ENCODE measurements at regions not wholly inside any gene's neighbourhood (a gene's known extent, or its start where the extent isn't known, plus 50 kb on each side); places are given as distances from the start of the nearest gene placed in this dataset.

DNA sequence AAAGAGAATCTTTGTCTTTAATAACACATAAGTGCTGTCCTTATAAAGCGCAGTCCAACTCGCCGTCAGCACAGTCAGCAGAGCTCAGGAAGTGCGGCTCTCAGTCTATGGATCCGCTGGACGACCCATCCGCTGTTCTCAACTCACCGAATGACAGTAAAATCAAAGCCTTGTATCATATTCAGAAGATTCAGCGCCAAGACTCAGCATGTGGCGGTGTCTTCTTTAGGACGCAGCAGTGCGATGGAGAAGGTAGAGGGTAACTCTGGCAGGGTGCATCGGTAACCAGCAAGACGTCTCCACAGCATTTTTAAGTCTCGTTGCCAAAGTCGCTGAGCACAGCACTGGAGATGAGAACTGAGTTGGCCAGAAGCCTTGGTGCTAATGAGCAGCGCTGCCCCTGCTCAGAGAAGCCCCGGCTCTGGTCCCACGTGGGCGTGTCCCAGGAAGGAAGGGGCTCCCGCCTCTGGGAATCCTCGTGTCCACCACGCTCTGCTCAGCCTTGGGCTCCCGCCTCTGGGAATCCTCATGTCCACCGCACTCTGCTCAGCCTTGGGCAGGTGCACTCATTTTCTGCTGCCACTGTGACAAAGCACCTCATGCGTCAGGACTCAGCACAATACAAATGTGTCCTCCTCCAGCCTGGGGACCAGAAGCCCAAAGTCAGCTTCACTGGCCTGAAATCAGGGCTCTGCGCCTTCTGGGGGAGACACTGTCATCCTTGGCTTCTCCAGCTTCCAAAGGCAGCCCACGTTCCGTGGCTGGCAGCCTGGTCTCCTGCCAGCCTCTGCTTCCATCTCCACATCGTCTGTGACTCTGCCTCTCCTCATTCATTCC, 238.0 kb upstream of the SALL3 start:
- no peak for DNase-seq

DNA sequence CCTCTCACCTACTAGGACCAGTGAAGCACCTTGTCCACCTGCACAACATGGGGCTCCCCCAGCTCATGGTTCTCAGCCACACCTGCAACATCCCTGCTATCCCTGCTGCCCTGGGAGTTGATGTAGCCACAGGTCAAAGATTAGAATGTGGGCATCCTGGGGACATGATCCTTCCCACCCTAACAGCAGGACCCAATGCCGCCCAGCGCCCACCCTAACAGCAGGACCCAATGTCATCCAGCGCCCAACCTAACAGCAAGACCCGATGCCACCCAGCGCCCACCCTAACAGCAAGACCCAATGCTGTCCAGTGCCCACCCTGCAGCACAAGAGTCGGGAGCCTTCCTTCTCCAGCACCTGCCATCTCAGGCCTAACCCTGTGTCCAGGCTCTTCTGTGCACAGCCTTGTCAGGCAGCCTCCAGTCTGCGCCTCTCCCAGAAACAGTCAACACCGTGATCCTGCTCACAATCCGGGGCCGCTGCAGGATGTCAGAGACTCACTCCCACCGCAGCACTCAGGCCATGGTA, 237.3 kb upstream of the SALL3 start:
- no peak for DNase-seq

- DNase-seq = no peak
Measured at GRCh38 chr18:78743078-78743477, 236.5 kb upstream of the SALL3 start.

DNA sequence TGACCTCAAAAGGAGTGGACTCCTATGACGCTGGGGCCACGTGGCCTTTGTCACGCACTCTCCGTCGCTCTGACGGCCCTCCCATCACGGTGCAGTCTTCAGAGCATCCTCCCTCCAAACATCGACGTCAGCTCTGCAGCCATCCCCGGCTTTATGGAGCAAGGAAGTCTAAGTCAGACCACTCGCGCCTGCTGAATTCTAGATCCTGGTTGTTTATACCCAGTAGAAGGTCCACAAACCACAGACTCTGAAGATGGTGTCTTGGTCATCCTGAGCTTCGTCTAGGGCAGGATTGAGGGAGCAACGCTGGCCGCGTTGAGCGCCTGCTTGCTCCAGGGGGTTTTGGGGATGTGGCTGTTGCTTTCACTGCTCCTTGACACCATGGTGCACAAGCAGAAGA, 228.0 kb upstream of the SALL3 start:
- DNase-seq = no peak

GRCh38 chr18:78753240-78753639, 226.4 kb upstream of the SALL3 start:
- no peak for DNase-seq

GRCh38 chr18:78754311-78755043, 225.1 kb upstream of the SALL3 start:
- no peak for DNase-seq

- DNase-seq = no peak
Measured at GRCh38 chr18:78757014-78757413, 222.6 kb upstream of the SALL3 start.

GRCh38 chr18:78758496-78758895, 221.1 kb upstream of the SALL3 start:
- no peak for DNase-seq

- DNase-seq = no peak
Measured at GRCh38 chr18:78762753-78763152, 216.9 kb upstream of the SALL3 start.

DNA sequence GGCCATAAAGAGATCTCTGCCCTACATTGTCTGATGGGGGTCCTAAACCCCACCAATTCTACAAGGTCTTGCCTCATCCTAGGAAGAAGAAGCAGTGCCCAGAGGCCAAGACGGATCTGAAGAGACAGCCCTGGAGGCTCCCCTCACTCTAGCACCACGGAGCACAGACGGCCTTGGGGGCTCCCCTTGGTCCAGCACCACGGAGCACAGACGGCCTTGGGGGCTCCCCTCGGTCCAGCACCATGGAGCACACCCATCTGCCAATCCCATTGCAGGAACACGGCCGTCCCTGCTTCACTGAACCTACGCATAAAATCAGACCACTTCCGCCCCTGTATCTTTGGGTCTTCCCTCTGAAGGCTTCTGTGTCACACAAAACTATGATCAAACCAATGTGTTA, 215.1 kb upstream of the SALL3 start:
- no peak for DNase-seq

DNA sequence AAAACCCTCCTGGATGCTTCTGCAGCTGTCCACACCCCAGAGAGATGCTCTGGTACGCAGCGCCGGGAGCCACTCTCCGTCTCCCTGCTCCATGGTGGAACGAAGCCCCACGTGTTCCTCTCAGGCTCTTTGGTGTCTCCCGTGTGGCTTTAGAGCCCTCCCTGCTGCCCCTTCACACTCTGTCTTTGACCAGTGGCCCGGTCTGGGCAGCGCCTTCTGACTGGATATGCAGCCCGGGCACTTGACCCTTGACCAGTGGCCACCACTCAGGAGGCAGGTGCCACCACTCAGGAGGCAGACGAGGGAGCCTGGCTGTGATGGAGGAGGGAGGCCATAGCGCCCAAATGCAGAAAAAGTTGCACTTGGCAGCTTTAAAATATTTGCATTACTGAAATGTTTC, 214.5 kb upstream of the SALL3 start:
- no peak for DNase-seq

- no peak for DNase-seq
Measured at GRCh38 chr18:78765637-78766281, 213.9 kb upstream of the SALL3 start.

DNA sequence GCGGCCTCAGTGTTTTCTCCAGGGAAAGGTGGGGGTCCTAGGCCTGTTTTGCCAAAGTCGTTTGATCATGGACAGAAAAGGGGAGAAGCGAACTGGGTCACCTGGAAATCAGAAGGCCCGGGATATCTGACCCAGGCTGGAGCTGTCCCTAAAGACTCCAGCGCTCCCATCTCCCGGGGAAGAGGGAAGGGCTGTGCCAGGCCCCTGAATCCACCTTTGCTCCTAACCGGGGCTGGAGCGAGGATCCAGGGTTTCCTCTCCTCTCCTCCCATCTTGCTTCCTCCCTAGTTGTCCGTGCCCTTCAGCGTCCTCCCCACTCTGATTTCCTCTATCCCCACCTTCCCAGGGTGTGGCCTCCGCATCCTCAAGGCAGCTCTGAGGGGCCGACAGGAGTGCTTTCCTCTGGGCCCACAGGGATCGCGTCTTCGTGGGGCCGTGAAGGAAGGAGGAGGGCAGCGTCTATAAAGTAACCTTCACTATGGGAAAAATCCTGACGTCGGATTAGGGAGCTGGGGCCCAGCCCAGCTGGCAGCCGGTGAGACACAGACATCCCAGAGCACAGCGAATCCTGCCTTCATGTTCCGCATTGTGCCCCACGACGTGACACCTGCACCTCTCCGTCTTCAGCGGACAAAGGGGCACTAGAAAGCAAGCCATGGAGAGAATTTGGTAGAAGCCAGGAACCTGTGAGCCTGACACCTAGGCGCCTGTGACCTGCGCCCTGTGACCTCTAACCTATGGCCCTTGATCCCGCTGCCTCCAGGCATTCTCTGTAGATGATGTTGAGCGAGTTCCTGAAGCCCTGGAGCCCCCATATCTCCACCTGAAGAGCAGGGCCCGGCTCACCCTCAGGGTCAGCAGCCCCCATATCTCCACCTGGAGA, 212.7 kb upstream of the SALL3 start:
- no peak for DNase-seq

DNA sequence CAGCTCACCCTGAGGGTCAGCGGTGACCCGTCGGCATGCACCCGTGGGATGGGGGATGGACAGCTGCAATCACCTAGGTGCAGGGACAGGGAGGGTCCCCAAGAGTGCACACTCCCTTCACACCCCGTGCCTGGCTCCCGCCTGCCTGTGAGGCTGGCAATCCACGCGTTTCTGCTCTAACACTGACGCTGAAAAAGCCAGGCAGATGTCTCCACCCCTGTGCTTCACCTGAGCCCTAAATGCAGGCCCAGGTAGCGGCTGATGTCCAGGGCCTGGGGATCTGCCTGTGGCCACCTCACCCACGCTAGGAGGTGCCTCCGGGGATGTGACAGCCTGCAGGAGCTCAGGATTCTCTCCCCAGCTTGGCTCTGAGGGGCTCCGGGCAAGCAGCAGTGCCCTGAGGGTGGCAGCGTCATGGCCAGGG, 212.0 kb upstream of the SALL3 start:
- DNase-seq = no peak

DNA sequence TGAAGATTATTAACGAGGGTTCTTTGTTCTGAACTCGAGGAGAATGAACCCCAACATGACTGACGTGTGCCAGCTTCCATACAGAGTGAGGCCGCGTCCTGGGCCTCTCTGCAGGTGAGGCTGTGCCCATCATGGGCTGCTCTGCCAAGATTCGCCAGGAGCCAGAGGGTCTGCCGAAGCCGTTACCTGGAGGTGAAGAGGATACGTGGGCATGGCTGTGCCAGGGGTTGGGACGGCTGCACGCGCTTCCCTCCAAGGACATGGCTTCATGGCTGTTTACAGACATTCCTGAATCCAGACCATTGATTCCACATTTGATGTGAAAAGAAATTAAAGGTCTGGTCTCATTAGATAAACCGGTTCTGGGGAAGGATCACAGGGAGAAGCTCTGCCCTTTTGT, 211.4 kb upstream of the SALL3 start:
- DNase-seq = no peak

DNA sequence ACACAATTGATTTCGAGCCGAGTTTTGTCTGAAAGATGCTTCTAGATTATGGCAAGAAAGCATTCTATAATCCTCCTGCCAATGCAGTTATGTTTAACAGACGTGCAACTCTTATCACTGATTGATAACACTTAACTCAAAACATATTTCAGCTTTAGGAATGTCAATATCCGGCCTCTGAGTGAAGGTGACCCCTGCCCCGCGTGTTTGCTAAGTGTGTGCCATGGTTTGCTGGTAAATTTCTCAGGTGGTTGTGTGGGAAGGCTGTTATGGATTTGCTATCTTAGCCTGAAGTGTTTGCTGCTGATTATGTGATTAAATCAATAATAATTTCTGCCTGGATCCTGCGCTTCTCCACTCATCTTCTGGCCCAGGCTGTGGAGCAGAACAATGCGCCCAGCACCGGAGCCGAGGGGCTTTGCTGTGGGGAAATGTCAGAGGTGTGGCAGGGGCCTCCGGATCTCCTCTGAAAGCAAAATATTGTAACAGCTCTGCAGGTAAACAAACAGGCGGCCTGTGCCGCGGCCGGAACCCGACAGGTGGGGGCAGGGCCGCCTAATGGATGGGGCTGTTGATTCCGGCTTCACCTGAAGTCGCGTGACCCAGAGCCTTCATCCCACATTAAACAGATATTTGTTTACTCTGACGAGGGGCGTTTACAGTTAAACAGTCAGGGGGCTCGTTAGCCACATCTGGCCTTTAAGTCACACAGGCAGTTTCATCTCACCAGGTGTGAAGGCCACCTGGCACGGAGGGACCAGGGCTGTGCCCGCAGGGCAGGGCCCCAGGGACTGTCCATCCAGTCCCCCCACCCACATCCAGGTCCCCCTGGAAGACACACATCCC, 210.7 kb upstream of the SALL3 start:
- no peak for DNase-seq

GRCh38 chr18:78769502-78770105, 210.0 kb upstream of the SALL3 start:
- no peak for DNase-seq

GRCh38 chr18:78770139-78770822, 209.3 kb upstream of the SALL3 start:
- DNase-seq = no peak

- DNase-seq = no peak
Measured at GRCh38 chr18:78770823-78771139, 208.8 kb upstream of the SALL3 start.

DNA sequence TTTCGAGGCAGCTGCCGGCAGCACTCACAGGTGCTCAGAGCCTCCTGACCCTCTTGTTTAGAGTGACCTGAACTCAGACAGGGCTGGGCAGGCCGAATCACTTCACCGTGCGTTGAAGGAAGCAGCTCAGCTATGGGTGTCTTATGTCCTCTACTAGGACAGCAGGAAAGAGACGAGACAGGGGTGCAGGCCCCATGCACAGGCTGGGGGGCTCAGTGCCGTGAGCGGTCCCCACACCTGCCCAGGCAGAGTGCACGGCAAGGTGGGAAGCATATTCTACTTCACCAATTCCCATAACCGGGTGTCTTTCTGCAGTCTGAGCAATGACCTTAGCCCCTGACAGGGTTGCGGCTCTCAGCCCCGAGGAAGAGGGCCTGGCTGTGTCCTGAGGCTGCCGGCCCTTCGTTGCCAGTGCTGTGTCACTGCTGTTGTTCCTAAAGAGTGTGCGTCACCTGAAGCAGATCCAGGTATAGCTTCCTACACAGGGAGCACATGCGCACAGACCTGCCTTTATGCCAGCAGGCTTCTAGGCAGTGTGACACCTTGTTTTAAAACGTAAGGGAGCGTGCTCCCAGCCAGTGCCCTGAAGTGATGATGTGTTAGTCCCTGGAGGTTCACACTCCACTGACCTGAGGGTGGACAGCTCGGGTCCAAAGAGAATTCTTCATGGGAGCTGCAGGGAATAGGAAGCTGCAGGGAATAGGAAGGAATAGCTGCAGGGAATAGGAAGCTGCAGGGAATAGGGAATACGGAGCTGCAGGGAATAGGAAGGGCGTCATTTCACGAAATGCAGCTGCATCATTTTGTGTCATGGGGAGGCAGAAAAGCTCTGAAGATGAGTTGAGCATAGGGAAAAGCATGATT, 207.9 kb upstream of the SALL3 start:
- no peak for DNase-seq
